ENCODE measurements at regions not wholly inside any gene's neighbourhood (a gene's known extent, or its start where the extent isn't known, plus 50 kb on each side); places are given as distances from the start of the nearest gene placed in this dataset.

DNA sequence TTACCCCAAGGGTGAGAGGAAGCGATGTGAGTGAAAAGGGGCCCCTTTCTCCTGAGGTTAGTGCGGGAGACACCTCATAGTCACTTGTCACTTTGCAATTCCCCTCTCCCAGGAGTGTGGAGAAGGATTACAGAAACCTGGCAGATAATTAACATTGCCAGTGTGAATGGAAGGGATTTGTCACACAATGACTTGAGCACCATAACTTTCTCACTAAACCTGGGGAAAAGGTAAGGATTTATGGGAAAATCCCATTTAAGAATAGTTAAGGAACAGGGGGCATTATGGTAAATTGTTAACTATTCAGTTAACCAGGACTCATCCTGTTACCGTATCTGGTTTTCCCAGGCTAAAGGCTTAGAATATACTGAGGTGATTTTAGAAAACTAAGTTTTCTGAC, 219.5 kb upstream of the JAG1 start:
- Mint-ChIP-seq H3K36me3 (ENCODE audit: low read depth) (no peaks in the 10 kb centered on the region), H3K27me3 (ENCODE audit: insufficient read depth, low read depth, poor library complexity) (peaks cover 3% of the 10 kb centered on the region)
- no peak for ATAC-seq

More for the DNA sequence above, 219.5 kb upstream of the JAG1 start:
- no peaks in the 10 kb centered on the region for H3K27me3 ChIP-seq (ENCODE audit: insufficient read depth)
- DNase-seq (ENCODE audit: low spot score): no peak
- TF ChIP-seq NANOG (IDR thresholded peaks at IDR 0.05; ENCODE audit: borderline replicate concordance) (no peak), CREB1 (CRISPR knock-in tag; IDR thresholded peaks at IDR 0.05; ENCODE audit: low read depth) (no peak), POLR2AphosphoS5 (IDR thresholded peaks at IDR 0.05; ENCODE audit: low read depth) (no peak), ZNF114 (CRISPR knock-in tag; IDR thresholded peaks at IDR 0.05) (no peak), EZH2phosphoT487 (IDR thresholded peaks at IDR 0.05; ENCODE audit: unreplicated experiment) (no peak), JUNB (IDR thresholded peaks at IDR 0.05; ENCODE audit: unreplicated experiment) (no peak)
- TF ChIP-seq, protein P1, sequence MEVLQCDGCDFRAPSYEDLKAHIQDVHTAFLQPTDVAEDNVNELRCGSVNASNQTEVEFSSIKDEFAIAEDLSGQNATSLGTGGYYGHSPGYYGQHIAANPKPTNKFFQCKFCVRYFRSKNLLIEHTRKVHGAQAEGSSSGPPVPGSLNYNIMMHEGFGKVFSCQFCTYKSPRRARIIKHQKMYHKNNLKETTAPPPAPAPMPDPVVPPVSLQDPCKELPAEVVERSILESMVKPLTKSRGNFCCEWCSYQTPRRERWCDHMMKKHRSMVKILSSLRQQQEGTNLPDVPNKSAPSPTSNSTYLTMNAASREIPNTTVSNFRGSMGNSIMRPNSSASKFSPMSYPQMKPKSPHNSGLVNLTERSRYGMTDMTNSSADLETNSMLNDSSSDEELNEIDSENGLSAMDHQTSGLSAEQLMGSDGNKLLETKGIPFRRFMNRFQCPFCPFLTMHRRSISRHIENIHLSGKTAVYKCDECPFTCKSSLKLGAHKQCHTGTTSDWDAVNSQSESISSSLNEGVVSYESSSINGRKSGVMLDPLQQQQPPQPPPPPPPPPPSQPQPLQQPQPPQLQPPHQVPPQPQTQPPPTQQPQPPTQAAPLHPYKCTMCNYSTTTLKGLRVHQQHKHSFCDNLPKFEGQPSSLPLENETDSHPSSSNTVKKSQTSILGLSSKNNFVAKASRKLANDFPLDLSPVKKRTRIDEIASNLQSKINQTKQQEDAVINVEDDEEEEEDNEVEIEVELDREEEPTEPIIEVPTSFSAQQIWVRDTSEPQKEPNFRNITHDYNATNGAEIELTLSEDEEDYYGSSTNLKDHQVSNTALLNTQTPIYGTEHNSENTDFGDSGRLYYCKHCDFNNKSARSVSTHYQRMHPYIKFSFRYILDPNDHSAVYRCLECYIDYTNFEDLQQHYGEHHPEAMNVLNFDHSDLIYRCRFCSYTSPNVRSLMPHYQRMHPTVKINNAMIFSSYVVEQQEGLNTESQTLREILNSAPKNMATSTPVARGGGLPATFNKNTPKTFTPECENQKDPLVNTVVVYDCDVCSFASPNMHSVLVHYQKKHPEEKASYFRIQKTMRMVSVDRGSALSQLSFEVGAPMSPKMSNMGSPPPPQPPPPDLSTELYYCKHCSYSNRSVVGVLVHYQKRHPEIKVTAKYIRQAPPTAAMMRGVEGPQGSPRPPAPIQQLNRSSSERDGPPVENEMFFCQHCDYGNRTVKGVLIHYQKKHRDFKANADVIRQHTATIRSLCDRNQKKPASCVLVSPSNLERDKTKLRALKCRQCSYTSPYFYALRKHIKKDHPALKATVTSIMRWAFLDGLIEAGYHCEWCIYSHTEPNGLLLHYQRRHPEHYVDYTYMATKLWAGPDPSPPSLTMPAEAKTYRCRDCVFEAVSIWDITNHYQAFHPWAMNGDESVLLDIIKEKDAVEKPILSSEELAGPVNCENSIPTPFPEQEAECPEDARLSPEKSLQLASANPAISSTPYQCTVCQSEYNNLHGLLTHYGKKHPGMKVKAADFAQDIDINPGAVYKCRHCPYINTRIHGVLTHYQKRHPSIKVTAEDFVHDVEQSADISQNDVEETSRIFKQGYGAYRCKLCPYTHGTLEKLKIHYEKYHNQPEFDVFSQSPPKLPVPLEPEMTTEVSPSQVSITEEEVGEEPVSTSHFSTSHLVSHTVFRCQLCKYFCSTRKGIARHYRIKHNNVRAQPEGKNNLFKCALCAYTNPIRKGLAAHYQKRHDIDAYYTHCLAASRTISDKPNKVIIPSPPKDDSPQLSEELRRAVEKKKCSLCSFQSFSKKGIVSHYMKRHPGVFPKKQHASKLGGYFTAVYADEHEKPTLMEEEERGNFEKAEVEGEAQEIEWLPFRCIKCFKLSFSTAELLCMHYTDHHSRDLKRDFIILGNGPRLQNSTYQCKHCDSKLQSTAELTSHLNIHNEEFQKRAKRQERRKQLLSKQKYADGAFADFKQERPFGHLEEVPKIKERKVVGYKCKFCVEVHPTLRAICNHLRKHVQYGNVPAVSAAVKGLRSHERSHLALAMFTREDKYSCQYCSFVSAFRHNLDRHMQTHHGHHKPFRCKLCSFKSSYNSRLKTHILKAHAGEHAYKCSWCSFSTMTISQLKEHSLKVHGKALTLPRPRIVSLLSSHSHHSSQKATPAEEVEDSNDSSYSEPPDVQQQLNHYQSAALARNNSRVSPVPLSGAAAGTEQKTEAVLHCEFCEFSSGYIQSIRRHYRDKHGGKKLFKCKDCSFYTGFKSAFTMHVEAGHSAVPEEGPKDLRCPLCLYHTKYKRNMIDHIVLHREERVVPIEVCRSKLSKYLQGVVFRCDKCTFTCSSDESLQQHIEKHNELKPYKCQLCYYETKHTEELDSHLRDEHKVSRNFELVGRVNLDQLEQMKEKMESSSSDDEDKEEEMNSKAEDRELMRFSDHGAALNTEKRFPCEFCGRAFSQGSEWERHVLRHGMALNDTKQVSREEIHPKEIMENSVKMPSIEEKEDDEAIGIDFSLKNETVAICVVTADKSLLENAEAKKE (CRISPR knock-in tag; IDR thresholded peaks at IDR 0.05): no peak
- TF ChIP-seq, protein P2, sequence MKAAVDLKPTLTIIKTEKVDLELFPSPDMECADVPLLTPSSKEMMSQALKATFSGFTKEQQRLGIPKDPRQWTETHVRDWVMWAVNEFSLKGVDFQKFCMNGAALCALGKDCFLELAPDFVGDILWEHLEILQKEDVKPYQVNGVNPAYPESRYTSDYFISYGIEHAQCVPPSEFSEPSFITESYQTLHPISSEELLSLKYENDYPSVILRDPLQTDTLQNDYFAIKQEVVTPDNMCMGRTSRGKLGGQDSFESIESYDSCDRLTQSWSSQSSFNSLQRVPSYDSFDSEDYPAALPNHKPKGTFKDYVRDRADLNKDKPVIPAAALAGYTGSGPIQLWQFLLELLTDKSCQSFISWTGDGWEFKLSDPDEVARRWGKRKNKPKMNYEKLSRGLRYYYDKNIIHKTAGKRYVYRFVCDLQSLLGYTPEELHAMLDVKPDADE (IDR thresholded peaks at IDR 0.05): no peak
- H3K79me2 ChIP-seq (replicated peaks; ENCODE audit: insufficient read depth): no peaks in the 10 kb centered on the region
- Mint-ChIP-seq H3K4me3 (no peak overlapping the region), H3K27ac (no peak overlapping the region), H3K9me3 (no peaks in the 10 kb centered on the region), H3K4me1 (no peaks in the 10 kb centered on the region)
- no peak overlapping the region for H3K4me3 ChIP-seq
- H3K27ac ChIP-seq (ENCODE audit: low read depth): no peak overlapping the region
- H3F3A ChIP-seq (replicated peaks; ENCODE audit: low read depth): no peaks in the 10 kb centered on the region
- no peak overlapping the region for H3K4me2 ChIP-seq
- no peaks in the 10 kb centered on the region for H4K20me1 ChIP-seq (replicated peaks; ENCODE audit: insufficient read depth)
- no peaks in the 10 kb centered on the region for H3K4me1 ChIP-seq (ENCODE audit: insufficient read depth)
- peaks cover 11% of the 10 kb centered on the region for H3K9me2 ChIP-seq (ENCODE audit: insufficient read depth)
- no peak overlapping the region for H2AFZ ChIP-seq
- no peaks in the 10 kb centered on the region for H3K36me3 ChIP-seq (ENCODE audit: insufficient read depth)

All from GM23338 (cell line).